HCEC 1CT (cell line): ENCODE measurements at regions not wholly inside any gene's neighbourhood (a gene's known extent, or its start where the extent isn't known, plus 50 kb on each side); places are given as distances from the start of the nearest gene placed in this dataset.
A peak's percentile ranks its signal among the peaks of the same experiment; 100 is the strongest.

Source experiments
- DNase-seq: peaks from one replicate; pipeline ENCODE4 v3.0.0-alpha.2; 2017

DNA sequence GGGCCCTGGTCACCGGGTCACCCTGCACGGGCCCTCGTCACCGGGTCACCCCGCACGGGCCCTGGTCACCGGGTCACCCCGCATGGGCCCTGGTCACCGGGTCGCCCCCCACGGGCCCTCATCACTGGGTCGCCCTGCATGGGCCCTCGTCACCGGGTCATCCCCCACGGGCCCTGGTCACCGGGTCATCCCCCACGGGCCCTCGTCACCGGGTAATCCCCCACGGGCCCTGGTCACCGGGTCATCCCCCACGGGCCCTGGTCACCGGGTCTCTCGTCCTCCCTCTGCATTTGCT is 77.6 kb downstream of the RIPK4 start:
- DNase-seq: no peak

DNA sequence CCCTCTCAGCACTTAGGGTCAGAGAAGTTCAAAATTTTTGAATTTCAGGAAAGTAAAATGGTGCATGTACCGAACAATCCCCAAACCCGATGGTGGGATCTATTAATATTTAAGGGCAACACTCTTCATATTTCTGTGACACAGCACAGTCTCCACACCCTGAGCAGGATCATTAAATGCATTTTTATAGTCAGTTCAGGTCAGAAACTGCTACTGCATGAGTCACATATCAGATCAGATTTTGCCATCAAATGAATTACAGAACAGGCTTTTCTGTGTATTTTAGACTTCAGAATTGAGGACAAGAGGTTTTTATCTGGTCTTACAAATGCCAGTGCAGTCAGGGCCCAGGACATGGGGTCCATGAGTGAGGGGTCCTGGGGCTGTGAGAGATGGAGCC is 79.2 kb downstream of the RIPK4 start:
- no peak for DNase-seq

DNA sequence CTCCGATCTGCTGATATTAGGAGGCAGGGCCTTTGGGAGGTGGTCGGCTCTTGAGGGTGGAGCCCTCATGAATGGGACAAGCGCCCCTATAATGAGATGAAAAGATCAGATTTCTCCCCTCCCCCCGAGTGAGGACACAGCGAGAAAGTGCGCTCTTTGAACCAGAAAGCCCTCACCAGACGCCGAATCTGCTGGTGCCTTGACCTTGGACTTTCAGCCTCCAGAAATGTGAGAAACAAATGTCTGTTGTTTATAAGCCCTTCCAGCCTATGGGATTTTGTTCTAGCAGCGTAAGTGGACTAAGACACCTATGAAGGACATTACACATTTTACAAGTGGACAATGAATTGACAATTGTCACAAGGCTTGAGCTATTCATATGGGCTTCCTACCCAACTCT is 80.2 kb downstream of the RIPK4 start:
- no peak for DNase-seq

DNA sequence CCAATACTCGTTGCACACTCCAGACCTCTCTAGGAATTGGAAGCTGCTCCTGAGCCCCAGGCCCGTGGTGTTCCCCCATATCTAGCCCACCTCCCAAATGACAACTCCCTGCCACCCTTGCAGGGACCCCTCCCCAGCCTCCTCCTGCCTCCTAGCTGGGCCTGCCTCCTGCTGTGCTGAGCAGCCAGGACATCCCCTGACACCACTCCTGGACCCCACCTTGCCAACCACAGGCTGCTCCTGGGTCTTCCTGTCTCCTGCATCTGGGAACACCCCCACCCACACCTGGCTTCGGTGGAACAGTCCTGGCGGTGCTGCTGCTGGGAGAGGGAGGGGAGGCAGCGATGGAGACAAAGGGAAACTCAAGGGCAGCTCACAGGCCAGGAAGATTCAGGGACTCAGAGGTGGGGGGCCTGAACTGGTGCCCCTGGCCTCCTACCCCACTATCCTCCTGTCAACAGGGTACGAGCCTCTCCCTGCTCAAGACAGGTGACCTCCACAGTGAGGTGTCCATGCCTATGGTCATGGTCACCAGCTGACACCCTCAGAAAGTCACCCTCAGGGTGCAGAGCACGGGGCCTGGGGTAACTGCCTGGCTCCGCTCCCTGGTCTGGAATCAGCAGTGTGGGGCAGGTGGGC is 81.2 kb downstream of the RIPK4 start:
- no peak for DNase-seq

DNA sequence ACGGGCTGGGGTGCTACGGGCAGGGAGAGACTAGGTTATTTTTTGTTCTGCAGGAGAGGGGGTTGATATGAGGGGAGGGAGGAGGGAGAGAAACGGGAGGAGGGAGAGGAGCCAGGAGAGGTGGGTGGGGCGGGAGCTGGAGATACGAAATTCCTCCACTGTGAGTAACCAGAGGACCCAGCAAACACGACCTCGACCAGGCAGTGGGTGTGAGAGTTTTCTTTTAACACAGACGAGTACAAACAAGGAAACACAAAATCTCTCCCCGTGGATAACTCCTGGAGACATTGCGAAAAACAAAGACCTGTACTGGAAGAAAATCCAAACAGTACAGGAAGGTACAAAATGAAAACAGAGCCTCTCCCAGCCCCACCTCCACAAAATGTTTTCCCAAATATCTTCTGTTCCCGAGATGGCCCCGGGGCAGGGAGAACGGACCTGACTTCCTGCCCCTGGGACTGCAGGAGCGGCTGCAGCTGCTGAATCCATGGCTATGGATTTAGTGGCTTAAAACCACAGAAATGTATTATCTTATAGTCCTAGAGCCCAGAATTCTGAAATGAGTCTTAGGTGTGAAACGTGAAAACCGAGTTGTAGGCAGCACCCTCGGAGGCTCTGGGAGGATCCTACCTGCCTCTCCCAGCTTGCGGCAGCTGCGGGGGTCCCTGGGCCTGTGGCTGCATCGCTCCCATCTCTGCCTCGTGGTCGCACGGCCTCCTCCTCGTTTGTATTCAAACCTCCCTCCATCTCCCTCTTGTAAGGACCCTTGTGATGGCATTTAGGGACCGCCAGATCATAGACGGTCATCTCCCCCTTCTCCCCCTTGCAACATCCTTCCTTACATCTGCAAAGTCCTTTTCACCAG is 82.2 kb downstream of the RIPK4 start:
- no peak for DNase-seq

DNA sequence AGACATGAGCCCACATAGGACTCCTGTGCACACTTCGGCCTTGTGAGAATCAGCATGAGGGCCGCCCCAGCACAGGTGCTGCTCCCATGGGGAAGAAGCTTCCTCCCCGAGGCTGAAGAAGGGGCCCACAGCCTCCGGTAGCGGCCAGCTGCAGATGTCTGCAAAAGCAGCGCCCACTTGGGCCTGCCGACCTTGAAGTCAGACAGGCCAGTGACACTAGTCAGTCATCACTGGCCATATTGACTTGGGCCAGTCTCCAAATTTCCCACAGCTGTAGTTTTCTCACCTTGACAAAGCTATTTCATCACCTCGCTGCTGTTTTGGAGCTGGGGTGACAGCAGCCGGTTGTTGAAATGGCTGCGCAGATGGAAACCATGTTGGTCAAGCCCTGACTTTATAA is 83.0 kb downstream of the RIPK4 start:
- no peak for DNase-seq

DNA sequence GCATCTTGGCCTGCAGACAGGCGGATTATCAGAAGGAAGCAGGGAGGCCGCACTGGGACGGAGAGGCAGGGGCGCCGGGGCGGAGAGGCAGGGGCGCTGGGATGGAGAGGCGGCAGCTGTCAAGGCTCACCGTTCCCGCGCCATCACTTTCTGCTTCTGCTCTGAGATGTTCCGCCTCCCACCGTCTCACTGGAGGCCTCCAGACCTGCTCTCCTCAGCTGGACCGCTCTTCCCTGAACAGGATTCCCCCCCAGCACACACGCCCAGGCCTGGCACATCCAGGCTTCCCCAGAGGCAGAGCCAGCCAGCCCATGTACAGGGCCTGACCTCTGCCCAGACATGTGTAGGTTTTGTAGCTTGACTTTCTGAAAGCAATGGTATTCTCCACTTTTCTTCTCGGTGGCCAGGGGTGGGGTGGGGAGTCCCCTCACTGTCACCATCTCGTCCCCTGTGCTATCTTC is 84.1 kb downstream of the RIPK4 start:
- no peak for DNase-seq

DNA sequence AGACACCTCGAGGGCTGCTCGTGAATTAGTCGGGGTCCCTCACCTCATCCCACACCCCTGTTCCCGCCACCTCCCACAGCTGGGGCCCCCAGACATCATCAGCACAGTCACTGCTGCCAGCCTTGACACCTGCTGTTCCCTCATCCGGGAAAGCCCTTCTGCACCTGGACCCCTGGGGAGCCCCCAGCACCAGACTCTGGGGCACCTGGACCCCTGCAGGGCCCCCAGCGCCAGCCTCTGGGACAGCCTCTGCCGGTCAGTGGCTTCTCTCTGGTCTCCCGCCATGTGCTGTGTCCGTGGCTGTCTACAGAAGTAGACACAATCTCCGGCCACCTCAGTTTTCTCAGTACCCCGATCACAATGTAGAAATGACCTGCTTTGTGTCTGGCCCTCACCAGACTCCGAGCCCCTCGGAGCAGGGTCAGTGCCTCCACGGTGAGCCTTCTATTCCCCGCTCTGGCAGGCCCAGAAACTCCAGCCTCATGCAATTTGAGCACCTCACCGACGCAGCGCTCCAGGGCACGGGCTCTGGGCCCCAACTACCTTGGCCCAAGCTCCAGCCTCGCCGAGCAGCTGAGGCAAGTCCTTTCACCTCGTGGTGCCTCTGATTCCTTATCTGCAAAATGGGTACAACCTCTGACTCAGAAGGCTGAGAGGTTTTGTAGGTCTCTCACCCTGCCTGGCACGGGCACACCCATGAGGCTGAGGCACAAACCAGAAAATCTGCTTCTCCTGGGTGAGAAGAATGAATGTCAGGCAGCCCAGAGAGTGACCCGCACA is 84.7 kb downstream of the RIPK4 start:
- DNase-seq: no peak

DNA sequence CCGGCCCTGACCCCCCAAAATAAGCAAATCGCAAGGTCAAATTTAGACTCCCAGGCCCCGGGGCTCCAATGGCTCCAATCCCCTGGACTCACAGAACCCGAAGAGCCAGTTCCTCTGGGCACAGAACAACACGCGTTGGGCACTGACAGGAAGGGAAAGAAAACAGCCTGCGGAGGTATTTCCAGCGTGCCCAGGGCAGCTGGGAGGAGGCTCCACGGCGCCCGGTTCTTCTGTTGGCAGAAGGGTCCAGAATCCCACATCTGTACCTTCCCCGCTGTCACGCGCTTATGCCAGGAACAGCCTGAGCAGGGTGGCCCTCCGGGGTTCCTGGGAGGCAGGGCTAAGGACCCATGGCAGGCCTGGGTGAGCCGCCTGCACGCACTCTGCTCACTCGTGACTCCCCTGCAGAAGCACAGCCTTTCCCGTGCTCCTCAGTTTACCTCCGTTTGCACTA is 85.5 kb downstream of the RIPK4 start:
- DNase-seq: no peak

DNA sequence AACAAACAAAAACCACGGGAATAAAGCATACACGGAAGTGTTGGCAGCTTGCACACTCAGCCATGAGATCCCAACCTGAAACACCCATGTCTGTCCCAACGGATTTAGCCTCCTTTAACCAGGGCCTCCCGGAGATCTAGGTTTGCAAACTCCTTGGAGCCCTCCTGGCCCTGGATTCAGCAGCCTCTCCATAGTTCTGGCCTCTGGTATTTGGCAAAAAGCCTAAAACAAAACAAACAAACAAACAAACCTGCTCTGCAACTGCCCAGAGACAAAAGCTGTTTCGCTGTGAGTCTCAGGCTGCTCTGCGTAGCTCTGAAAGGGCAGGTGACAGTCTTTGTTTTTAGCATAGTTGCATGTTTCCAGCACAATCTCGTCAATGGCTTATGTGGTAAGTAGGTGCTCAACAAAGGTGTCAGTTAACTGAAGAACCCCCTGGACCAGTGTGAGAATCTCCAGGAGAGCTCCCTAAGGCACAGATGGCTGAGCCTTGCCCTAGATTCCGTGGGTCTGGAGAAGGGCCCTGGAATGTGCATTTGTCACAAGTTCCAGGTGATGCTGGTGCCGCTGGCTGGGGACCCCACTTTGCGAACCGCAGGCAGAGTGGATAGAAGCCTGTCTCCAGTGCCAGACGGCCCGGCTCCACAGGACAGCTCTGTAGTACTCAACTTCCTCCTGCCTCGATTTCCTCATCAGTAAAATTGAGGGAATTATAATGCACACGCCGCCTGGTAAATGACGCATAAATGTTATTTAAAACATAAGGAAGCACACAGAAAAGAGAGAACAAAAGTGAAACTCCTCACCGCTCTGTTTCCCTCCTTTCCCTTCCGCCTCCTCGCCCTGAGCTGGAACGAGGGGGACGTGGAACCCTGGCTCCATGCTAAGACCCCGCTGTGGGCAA is 86.2 kb downstream of the RIPK4 start:
- no peak for DNase-seq

DNA sequence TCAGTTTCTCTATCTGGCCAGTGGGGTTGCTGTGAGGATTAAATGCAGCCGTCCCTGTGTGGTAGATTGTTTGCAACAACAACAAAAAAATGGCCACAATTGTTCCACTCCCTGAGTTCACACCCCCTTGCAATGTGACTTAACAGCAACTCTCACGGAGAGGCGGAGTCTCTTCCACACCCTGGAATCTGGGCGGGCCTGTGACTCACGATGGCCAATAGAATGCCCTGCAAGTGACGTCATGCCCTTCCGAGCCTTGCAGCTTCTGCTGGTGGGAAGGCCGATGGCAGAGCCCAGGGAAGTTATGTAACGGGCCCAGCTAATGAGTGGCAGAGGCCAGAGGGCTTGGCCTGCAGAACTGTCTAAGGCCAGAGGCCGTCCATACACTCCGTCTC is 87.9 kb downstream of the RIPK4 start:
- DNase-seq: peak; percentile 68

DNA sequence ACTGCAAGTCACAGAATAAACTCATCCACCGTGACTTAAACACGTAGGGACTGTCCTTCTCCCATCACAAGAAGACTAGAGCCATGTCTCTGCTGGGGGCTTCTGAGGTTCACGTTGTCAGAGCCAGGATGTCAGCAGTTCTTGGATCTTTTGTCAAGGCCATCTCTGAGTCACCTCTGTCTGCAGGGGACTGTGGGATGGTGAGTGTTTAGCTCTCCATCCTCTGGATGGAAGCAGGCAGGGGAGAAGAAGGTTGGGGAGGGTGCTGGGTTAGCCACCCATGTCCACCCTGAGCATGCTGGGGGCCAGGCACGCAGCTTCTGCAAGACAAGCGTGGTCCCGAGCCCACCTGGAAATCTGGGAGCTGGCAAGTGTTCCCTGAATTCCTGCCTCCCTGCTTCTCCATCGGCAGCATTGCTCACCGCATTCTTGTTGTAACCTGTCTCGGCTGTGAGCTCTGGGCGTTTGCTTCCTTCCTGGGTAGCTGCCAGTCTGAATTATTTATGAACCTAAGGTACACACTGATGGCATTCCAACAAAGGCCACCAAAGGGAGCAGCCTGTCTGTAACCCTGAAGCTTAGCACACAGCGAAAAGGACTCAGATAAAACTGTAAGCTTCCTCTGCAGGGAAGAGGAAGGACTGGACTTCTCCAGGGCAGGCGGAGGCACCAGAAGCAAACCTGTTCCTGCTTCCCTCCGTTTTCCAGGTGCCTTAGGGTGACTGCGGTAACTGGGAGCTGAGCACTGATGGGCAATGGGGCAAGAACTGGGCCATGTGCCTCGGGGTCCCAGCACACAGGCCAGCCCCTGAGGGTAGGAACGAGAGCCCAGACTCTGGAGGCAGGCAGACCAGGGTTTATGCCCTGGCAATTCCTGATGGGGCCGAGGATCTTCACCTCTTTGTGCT is 88.6 kb downstream of the RIPK4 start:
- DNase-seq: no peak

DNA sequence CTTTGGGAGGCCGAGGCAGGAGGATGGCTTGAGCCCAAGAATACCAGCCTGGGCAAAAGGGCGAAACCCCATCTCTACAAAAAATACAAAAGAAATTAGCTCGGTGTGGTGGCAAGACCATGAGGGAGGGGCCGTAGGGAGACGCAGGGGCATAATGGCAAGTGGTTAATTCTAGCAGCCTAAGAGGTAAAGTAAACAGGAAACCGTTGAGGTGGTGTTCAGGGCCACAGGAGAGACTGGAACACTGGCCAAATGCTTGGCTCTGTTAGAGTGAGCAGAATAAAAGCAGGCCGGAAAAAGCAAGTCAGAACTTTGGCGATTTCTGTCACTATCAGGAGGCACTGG is 89.2 kb downstream of the RIPK4 start:
- no peak for DNase-seq

DNA sequence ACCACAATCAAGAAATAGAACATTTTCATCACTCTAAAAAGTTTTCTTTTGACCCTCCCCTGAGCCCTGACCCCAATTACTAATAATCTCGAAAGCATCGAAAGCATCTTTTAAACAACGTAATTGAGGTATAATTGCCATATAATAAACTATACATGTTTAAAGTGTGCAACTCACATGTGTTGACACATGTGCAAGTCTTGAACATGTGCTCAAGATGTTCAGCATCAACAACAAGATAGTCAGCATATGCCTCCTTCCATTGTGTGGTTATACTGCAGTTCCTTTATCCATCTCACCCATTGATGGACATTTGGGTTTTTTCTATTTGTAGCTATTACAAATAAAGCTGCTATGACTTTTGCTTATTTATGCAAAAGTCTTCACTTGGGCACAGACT is 90.7 kb downstream of the RIPK4 start:
- DNase-seq: no peak

DNA sequence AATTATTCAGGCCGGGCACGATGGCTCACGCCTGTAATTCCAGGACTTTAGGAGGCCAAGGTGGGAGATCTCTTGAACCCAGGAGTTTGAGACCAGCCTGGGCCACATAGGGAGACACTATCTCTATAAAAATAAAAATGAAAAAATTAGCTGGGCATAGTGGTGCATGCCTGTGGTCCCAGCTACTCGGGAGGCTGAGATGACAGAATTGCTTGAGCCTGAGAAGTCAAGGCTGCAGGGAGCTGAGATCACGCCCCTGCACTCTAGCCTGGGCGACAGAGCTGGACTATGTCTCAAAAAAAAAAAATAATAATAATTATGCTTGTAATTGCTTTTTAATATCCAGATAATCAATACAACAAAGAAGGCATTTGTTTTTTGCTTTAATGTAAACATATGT is 91.3 kb downstream of the RIPK4 start:
- DNase-seq: no peak

DNA sequence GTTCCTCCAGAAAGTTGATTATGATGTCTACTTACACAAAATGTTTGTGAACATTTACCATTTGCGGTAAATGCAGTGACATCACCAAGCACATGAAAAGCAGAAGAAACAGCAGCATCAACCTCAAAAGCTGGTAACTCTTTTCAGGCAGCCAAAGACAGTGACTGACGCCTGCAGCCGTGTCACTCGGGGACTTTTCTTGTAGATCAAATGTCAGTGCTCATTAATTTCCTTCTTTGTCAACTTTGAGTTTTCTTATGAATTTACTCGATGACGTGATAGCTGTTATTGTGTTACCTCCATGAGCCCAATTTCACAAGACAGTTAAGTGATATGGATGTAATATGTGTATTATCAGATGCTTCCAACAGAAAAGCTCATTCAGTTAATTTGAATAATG is 92.5 kb downstream of the RIPK4 start:
- DNase-seq: no peak

DNA sequence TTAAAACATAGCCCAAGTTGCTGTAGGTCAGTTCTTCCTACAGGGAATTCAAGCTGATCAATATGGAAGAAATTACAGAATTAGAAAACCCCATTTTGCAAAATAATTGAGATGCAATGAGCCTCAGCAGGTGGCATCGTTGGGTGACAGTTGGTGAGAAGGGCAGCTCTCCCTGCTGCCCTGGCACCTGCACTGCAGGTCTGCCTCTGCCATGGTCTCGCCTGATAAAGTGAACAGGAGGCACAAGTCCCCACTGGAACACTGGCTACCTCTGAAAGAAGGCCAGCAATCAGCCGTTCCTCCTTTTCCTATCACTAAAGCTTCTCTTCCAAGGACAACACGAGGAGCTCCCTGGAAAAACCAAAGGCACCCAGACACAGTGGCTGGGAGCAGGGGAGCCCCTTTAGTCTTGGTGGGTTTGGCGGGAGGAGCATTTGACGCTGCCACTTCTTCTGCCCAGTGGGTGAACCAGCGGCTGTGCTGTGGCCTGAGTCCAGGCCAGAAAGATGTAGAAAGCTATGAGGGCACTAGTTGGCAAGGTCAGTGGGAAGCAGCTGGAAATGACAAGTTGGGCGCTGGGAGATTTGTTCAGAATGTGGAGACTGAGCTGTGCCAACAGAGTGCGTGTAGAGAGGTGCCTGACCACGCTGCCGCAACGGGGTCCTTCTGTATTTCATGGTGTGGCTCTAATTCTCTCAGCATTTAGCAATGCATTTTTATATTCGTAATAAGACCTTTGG is 93.1 kb downstream of the RIPK4 start:
- DNase-seq: no peak

DNA sequence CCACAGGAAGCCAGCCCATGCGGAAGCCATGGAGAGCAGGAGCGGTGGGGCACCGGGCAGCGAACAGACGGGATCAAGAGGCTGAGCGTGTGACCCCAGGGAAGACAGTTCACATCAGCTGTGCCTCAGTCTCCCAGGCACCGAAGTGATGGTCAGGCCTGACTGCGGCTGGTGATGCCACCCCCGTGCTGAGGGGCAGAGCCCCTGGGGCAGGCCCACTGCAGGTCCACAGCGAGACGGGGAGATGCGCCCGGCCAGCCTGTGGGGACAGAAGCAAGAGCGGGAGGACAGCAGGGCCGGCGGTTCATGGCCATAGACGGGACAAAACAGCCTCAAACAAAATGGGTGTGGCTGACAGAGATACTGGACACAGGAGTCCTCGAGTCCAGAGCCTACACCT is 93.8 kb downstream of the RIPK4 start:
- DNase-seq: no peak

DNA sequence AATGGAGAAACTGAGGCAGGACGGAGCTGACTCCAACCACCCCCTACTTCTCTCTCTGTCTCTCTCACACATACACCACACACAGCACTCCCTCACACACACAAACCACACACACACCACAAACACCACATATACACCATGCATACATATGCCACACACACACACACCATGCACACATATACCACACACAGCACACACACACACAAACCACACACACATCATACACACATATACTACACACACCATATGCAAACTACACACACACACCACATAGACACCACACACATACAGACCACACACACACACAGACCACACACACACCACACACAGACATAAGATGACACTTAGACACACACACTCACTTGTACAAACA is 94.3 kb downstream of the RIPK4 start:
- DNase-seq: no peak

DNA sequence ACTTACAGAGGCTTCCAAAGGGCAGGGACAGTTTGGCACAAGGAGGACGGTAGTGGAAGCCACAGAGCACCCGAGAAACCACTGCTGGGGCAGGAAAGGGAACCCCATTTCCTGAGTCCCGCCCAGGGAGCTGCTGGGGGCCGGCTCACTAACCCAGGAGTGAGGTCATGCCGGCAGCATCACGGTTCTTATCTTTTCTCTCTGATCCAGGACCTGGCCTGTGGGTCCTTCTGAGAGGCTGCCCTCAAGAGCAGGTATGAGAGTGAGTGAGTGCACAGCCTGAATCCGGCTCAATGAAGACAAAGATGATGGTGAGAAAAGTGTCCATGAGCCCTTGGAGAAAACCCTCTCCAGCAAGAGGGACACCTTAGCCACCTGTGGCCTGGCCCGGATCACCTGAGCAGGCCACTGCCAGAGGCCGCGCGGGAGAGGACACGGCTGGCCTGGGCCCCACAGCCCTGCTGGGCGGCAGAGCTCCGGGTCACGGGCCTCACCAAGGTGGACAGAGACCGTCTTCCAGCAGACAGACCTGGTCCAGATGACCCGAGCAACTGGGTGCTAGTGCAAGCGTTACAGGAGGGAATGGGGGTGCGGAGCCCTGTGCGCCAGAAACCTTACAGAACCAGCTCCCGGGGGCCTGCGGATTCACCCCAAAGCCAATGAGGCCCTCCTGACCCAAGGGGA is 94.9 kb downstream of the RIPK4 start:
- no peak for DNase-seq
